H1 (cell line): ENCODE measurements at regions not wholly inside any gene's neighbourhood (a gene's known extent, or its start where the extent isn't known, plus 50 kb on each side); places are given as distances from the start of the nearest gene placed in this dataset.

Experiments used
- CTCF ChIA-PET: fragments of 300-600 bp; sonication (Branson Sonifier 250); formaldehyde crosslinking; loops from one replicate; lab custom pipeline; 2021; ENCODE audit not compliant: partially characterized antibody; lab: Charles Lee
- POLR2A ChIA-PET: fragments of 300-600 bp; sonication (Branson Sonifier 250); formaldehyde crosslinking; loops from one replicate; lab custom pipeline; 2021; ENCODE audit warnings: inconsistent platforms; ENCODE audit not compliant: partially characterized antibody; lab: Charles Lee
- DNase-seq, 2 experiments: peaks; one replicate each; pipeline versions ENCODE4 v3.0.0 to v3.0.0-alpha.2; 2010 to 2022; ENCODE audit warnings: low spot score in 2 of 2, low read depth in 1 of 2, mixed read lengths in 1 of 2
- FAIRE-seq: peaks from 2 replicates; lab custom pipeline; 2011; peaks lifted over from hg19 to GRCh38; lab: Jason Lieb, UNC
- H2AFZ ChIP-seq: 2 replicates; pipeline ENCODE4 v1.8.1; 2012; ENCODE audit warnings: low read length, inconsistent platforms
- H2AK5ac ChIP-seq: 2 replicates; pipeline ENCODE4 v1.6.1; 2013; ENCODE audit warnings: low read depth, low read length
- H2BK120ac ChIP-seq: replicated peaks from 2 replicates; pipeline ENCODE3; 2013; ENCODE audit warnings: low read depth, low read length, inconsistent platforms
- H2BK12ac ChIP-seq: 2 replicates; pipeline ENCODE4 v1.6.1; 2013; ENCODE audit warnings: low read depth, low read length
- H2BK15ac ChIP-seq: 2 replicates; pipeline ENCODE4 v1.6.1; 2013; ENCODE audit warnings: low read length
- H2BK20ac ChIP-seq: 2 replicates; pipeline ENCODE4 v1.6.1; 2013; ENCODE audit warnings: low read length
- H2BK5ac ChIP-seq: 2 replicates; pipeline ENCODE4 v1.6.1; 2013; ENCODE audit warnings: low read depth, low read length
- H3K14ac ChIP-seq: 2 replicates; pipeline ENCODE4 v1.6.1; 2013; ENCODE audit warnings: inconsistent platforms; ENCODE audit not compliant: insufficient read length
- H3K18ac ChIP-seq: 2 replicates; pipeline ENCODE4 v1.6.1; 2013; ENCODE audit warnings: low read length; ENCODE audit errors: extremely low read depth
- H3K23ac ChIP-seq: 2 replicates; pipeline ENCODE4 v1.6.1; 2013; ENCODE audit warnings: inconsistent platforms; ENCODE audit not compliant: insufficient read length
- H3K23me2 ChIP-seq: 2 replicates; pipeline ENCODE4 v1.6.1; 2013; ENCODE audit warnings: low read depth, low read length
- H3K27ac ChIP-seq: 2 replicates; pipeline ENCODE4 v1.6.1; 2011; ENCODE audit warnings: low read depth, low read length, inconsistent platforms
- H3K27me3 ChIP-seq, 4 experiments: replicated peaks in 1 of 4; 1 replicate in 1 of 4; 2 replicates in 3 of 4; pipeline versions ENCODE4 v1.6.1 to v1.8.1; 2011 to 2013; ENCODE audit warnings: low read length in 3 of 4, mild to moderate bottlenecking in 3 of 4, inconsistent platforms in 2 of 4, mixed read lengths in 2 of 4, moderate library complexity in 1 of 4; ENCODE audit not compliant: control insufficient read depth in 3 of 4, insufficient read depth in 3 of 4; ENCODE audit errors: extremely low read depth in 1 of 4
- H3K36me3 ChIP-seq, 4 experiments: 2 replicates each; pipeline versions ENCODE4 v1.6.1 to v1.8.1; 2011 to 2013; ENCODE audit warnings: mild to moderate bottlenecking in 4 of 4, low read length in 3 of 4, moderate library complexity in 2 of 4, control low read depth in 1 of 4, inconsistent platforms in 1 of 4; ENCODE audit not compliant: insufficient read depth in 4 of 4, control insufficient read depth in 2 of 4
- H3K4ac ChIP-seq: replicated peaks from 2 replicates; pipeline ENCODE3; 2013; ENCODE audit warnings: low read length, low read depth, mixed read lengths, inconsistent platforms; ENCODE audit not compliant: insufficient read length
- H3K4me1 ChIP-seq, 4 experiments: replicated peaks in 1 of 4; 1 replicate in 1 of 4; 2 replicates in 3 of 4; pipeline versions ENCODE4 v1.6.1 to v1.8.1; 2011 to 2013; ENCODE audit warnings: low read length in 3 of 4, inconsistent platforms in 2 of 4, mixed read lengths in 1 of 4; ENCODE audit not compliant: insufficient read depth in 4 of 4, control insufficient read depth in 3 of 4
- H3K4me2 ChIP-seq, 2 experiments: 2 replicates each; pipeline versions ENCODE4 v1.6.1 to v1.8.1; 2011 to 2013; ENCODE audit warnings: low read depth in 2 of 2, low read length in 2 of 2, control low read depth in 1 of 2, inconsistent platforms in 1 of 2, mild to moderate bottlenecking in 1 of 2; ENCODE audit not compliant: insufficient read depth in 1 of 2
- H3K4me3 ChIP-seq, 4 experiments: fragments of 200-600, 300-600 bp in 1 of 4; sonication (generic), shearing (Covaris generic), sonication (Bioruptor Twin) in 1 of 4; 2 replicates each; pipeline versions ENCODE4 v1.5.1 to v1.8.1; 2011 to 2016; ENCODE audit warnings: low read length in 4 of 4, low read depth in 3 of 4, control low read depth in 2 of 4, inconsistent platforms in 2 of 4, mild to moderate bottlenecking in 2 of 4, mixed read lengths in 1 of 4, moderate library complexity in 1 of 4; ENCODE audit not compliant: insufficient read depth in 2 of 4; ENCODE audit errors: extremely low read depth in 1 of 4
- H3K56ac ChIP-seq: replicated peaks from 2 replicates; pipeline ENCODE3; 2013; ENCODE audit warnings: low read depth, mild to moderate bottlenecking, mixed read lengths, low read length, inconsistent platforms; ENCODE audit not compliant: insufficient read length
- H3K79me1 ChIP-seq: 2 replicates; pipeline ENCODE4 v1.6.1; 2013; ENCODE audit warnings: low read depth, low read length, control low read depth
- H3K79me2 ChIP-seq, 2 experiments: 2 replicates each; pipeline versions ENCODE4 v1.6.1 to v1.8.1; 2012 to 2013; ENCODE audit warnings: low read length in 2 of 2, mild to moderate bottlenecking in 2 of 2, inconsistent platforms in 1 of 2; ENCODE audit not compliant: insufficient read depth in 2 of 2, control insufficient read depth in 1 of 2
- H3K9ac ChIP-seq, 4 experiments: replicated peaks in 1 of 4; 1 replicate in 1 of 4; 2 replicates in 3 of 4; pipeline versions ENCODE4 v1.6.1 to v1.8.1; 2011 to 2013; ENCODE audit warnings: low read depth in 3 of 4, low read length in 3 of 4, control low read depth in 2 of 4, mild to moderate bottlenecking in 2 of 4, moderate library complexity in 2 of 4, inconsistent platforms in 1 of 4; ENCODE audit errors: extremely low read depth in 1 of 4
- H3K9me3 ChIP-seq, 2 experiments: 2 replicates each; pipeline versions ENCODE4 v1.6.1 to v1.8.1; 2012 to 2013; ENCODE audit warnings: mild to moderate bottlenecking in 2 of 2, moderate library complexity in 2 of 2, control low read depth in 1 of 2, inconsistent platforms in 1 of 2, low read depth in 1 of 2, low read length in 1 of 2, mixed read lengths in 1 of 2; ENCODE audit not compliant: insufficient read depth in 2 of 2
- H4K20me1 ChIP-seq, 2 experiments: replicated peaks in 1 of 2; 2 replicates each; pipeline versions ENCODE3 to v1.8.1; 2011 to 2013; ENCODE audit warnings: inconsistent platforms in 2 of 2, low read length in 2 of 2, mild to moderate bottlenecking in 1 of 2; ENCODE audit not compliant: insufficient read depth in 2 of 2, control insufficient read depth in 1 of 2
- H4K5ac ChIP-seq: 2 replicates; pipeline ENCODE4 v1.6.1; 2013; ENCODE audit warnings: low read length, low read depth, mixed read lengths, inconsistent platforms; ENCODE audit not compliant: insufficient read length
- H4K8ac ChIP-seq: 2 replicates; pipeline ENCODE4 v1.8.0; 2013; ENCODE audit warnings: mild to moderate bottlenecking, moderate library complexity, low read length, inconsistent platforms; ENCODE audit not compliant: insufficient read depth; ENCODE audit errors: extremely low read depth
- H4K91ac ChIP-seq: replicated peaks from 2 replicates; pipeline ENCODE3; 2013; ENCODE audit warnings: low read length, mixed read lengths, inconsistent platforms; ENCODE audit not compliant: insufficient read length
- BRCA1 ChIP-seq: IDR thresholded peaks from 2 replicates; pipeline ENCODE4 v1.6.1; 2012; ENCODE audit warnings: low read depth, low read length, improper control_type of control experiment
- EP300 ChIP-seq, 2 experiments: IDR thresholded peaks; 1 replicate in 1 of 2; 2 replicates in 1 of 2; pipeline ENCODE4 v1.6.1; 2011 to 2012; ENCODE audit warnings: low read depth in 2 of 2, low read length in 2 of 2, mild to moderate bottlenecking in 2 of 2, borderline replicate concordance in 1 of 2, inconsistent platforms in 1 of 2, moderate library complexity in 1 of 2
- HDAC2 ChIP-seq, 2 experiments: fragments of 300-600 bp in 1 of 2; sonication (generic) in 1 of 2; IDR thresholded peaks; 2 replicates each; pipeline ENCODE4 v1.6.1; 2011 to 2012; ENCODE audit warnings: low read depth in 2 of 2, low read length in 2 of 2, mild to moderate bottlenecking in 2 of 2, moderate library complexity in 2 of 2, borderline replicate concordance in 1 of 2, inconsistent platforms in 1 of 2
- JUN ChIP-seq: IDR thresholded peaks from 2 replicates; pipeline ENCODE4 v1.6.1; 2011; ENCODE audit warnings: low read depth, mild to moderate bottlenecking, improper control_type of control experiment, low read length
- RAD21 ChIP-seq, 2 experiments: IDR thresholded peaks in 1 of 2; conservative IDR thresholded peaks in 1 of 2; 2 replicates each; pipeline ENCODE4 v1.6.1; 2011; ENCODE audit warnings: low read depth in 2 of 2, low read length in 2 of 2, improper control_type of control experiment in 1 of 2, inconsistent platforms in 1 of 2, mild to moderate bottlenecking in 1 of 2, moderate library complexity in 1 of 2
- SP1 ChIP-seq: IDR thresholded peaks from 2 replicates; pipeline ENCODE4 v1.6.1; 2011; ENCODE audit warnings: low read depth, low read length
- SUZ12 ChIP-seq: fragments of 200-600 bp; sonication (generic); IDR thresholded peaks from 2 replicates; pipeline ENCODE4 v1.6.1; 2012; ENCODE audit warnings: mild to moderate bottlenecking, inconsistent platforms, low read length, moderate library complexity, mixed read lengths
- TAF1 ChIP-seq: IDR thresholded peaks from 2 replicates; pipeline ENCODE4 v1.6.1; 2011; ENCODE audit warnings: mild to moderate bottlenecking, low read depth, low read length
- YY1 ChIP-seq: IDR thresholded peaks from 2 replicates; pipeline ENCODE4 v1.6.1; 2011; ENCODE audit warnings: low read depth, mild to moderate bottlenecking, low read length
- ZNF274 ChIP-seq: IDR thresholded peaks from 2 replicates; pipeline ENCODE4 v1.7.0; 2012; ENCODE audit warnings: low read length, borderline replicate concordance; ENCODE audit errors: extremely low read depth
- WGBS, 2 experiments: shearing (Covaris generic) in 1 of 2; methylation state at CpG; one replicate each; pipeline versions ENCODE4 v1.1.6 to v1.1.7; 2013 to 2015; ENCODE audit warnings: low lambda C conversion rate in 2 of 2, mixed read lengths in 2 of 2, inconsistent platforms in 1 of 2, low coverage in 1 of 2, missing lambda C conversion rate in 1 of 2; ENCODE audit not compliant: insufficient replicate concordance in 2 of 2, insufficient coverage in 1 of 2, insufficient read length in 1 of 2; ENCODE audit errors: extremely low coverage in 1 of 2, missing lambda C conversion rate in 1 of 2; 5-methylcytosine and 5-hydroxymethylcytosine counted together
- TF ChIP-seq, protein P1 (sequence below), 3 experiments: IDR thresholded peaks; 1 replicate in 2 of 3; 2 replicates in 1 of 3; pipeline versions ENCODE4 v1.5.1 to v1.6.1; 2011; ENCODE audit warnings: low read length in 3 of 3, mild to moderate bottlenecking in 3 of 3, inconsistent platforms in 2 of 3, low read depth in 1 of 3, moderate library complexity in 1 of 3; ENCODE audit not compliant: insufficient read depth in 1 of 3; ENCODE audit errors: control extremely low read depth in 1 of 3

DNA sequence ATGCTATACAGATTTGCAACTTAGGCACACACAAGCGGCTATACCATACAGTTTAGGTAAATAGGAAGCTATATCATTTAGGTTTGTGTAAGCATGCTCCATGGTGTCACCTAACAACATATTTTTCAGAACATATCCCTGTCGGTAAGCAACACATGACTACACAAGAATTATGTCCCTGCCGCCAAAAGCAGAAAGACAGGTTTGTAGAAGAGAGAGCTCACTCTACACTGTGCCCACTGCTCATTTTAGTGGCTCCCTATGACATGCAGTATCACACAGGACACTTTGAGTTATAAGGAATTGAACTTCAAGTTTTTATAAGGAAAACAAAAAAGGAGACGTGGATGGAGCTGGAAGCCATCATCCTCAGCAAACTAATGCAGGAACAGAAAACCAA, 132.5 kb upstream of the KAZN start:
- no peak for DNase-seq
- WGBS, 2 experiments, result 84% methylated on average over 3 of the region's 4 CpGs; no CpG with 5 or more reads in 1 of the 2 experiments
- H3K36me3 ChIP-seq, result no peaks in the 10 kb centered on the region
- TF ChIP-seq YY1 (no peak), SP1 (no peak), HDAC2 (IDR thresholded peaks at IDR 0.05; ENCODE audit: borderline replicate concordance in 1 of 2, low read depth in 2 of 2, low read length in 2 of 2) (no peak), TAF1 (no peak), ZNF274 (no peak), SUZ12 (no peak), EP300 (IDR thresholded peaks at IDR 0.05; ENCODE audit: borderline replicate concordance in 1 of 2, low read depth in 2 of 2, low read length in 2 of 2) (no peak), JUN (no peak), BRCA1 (no peak), RAD21 (IDR thresholded peaks at IDR 0.05 in 1 of 2, conservative IDR thresholded peaks at IDR 0.05 in 1 of 2; ENCODE audit: low read depth in 2 of 2, low read length in 2 of 2) (no peak)
- TF ChIP-seq, protein P1, sequence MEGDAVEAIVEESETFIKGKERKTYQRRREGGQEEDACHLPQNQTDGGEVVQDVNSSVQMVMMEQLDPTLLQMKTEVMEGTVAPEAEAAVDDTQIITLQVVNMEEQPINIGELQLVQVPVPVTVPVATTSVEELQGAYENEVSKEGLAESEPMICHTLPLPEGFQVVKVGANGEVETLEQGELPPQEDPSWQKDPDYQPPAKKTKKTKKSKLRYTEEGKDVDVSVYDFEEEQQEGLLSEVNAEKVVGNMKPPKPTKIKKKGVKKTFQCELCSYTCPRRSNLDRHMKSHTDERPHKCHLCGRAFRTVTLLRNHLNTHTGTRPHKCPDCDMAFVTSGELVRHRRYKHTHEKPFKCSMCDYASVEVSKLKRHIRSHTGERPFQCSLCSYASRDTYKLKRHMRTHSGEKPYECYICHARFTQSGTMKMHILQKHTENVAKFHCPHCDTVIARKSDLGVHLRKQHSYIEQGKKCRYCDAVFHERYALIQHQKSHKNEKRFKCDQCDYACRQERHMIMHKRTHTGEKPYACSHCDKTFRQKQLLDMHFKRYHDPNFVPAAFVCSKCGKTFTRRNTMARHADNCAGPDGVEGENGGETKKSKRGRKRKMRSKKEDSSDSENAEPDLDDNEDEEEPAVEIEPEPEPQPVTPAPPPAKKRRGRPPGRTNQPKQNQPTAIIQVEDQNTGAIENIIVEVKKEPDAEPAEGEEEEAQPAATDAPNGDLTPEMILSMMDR (IDR thresholded peaks at IDR 0.05; ENCODE audit: control extremely low read depth in 1 of 3, insufficient read depth in 1 of 3, low read depth in 1 of 3, low read length in 3 of 3), result no peak

More for the DNA sequence above, 132.5 kb upstream of the KAZN start:
- Histone ChIP-seq H2BK12ac (no peak overlapping the region), H2AK5ac (no peak overlapping the region), H4K8ac (no peak overlapping the region), H3K4ac (no peak overlapping the region), H3K79me1 (no peaks in the 10 kb centered on the region), H4K5ac (no peak overlapping the region), H3K23me2 (no peaks in the 10 kb centered on the region), H3K79me2 (no peaks in the 10 kb centered on the region), H3K14ac (no peak overlapping the region), H3K27me3 (no peaks in the 10 kb centered on the region), H4K91ac (no peak overlapping the region), H2AFZ (no peak overlapping the region), H2BK120ac (no peak overlapping the region), H3K4me3 (no peak overlapping the region), H3K27ac (no peak overlapping the region), H3K18ac (no peak overlapping the region), H3K9ac (no peak overlapping the region), H3K9me3 (no peaks in the 10 kb centered on the region), H3K4me1 (no peaks in the 10 kb centered on the region), H3K56ac (no peak overlapping the region), H3K4me2 (no peak overlapping the region), H2BK15ac (no peak overlapping the region), H4K20me1 (no peaks in the 10 kb centered on the region), H2BK5ac (no peak overlapping the region), H3K23ac (no peak overlapping the region), H2BK20ac (no peak overlapping the region)
- no peak for FAIRE-seq
- CTCF ChIA-PET, result interaction anchor here (0.9 to 1.5 kb wide), 3 partner anchors 12 to 339 kb away, joined by 3 to 5 read pairs (median 3); no protein-coding TSS in a partner anchor
- POLR2A ChIA-PET, result no interaction called here
